NB4 (cell line): ENCODE measurements at regions not wholly inside any gene's neighbourhood (a gene's known extent, or its start where the extent isn't known, plus 50 kb on each side); places are given as distances from the start of the nearest gene placed in this dataset.
"Not testable (repeated sequence)": the region's sequence is repeated elsewhere in the genome, so short reads cannot be mapped to it uniquely, and the experiment has no call there.

Source experiments
- DNase-seq: peaks from one replicate; pipeline ENCODE4 v3.0.0; 2010; ENCODE audit warnings: low read depth
- H3K4me3 ChIP-seq: one replicate; pipeline ENCODE4 v1.5.1; 2011; ENCODE audit warnings: mild to moderate bottlenecking, low read depth, low read length, moderate library complexity
- CTCF ChIP-seq: IDR thresholded peaks from one replicate; pipeline ENCODE4 v1.5.1; 2012; ENCODE audit warnings: low read depth, low read length
- MAX ChIP-seq: IDR thresholded peaks from 2 replicates; pipeline ENCODE4 v1.6.1; 2011; ENCODE audit warnings: low read depth, low read length
- MYC ChIP-seq: IDR thresholded peaks from 2 replicates; pipeline ENCODE4 v1.6.1; 2011; ENCODE audit warnings: low read depth, low read length
- POLR2A ChIP-seq: IDR thresholded peaks from 2 replicates; pipeline ENCODE4 v1.6.1; 2011; ENCODE audit warnings: mild to moderate bottlenecking; ENCODE audit not compliant: insufficient read length; ENCODE audit errors: extremely low read depth

DNA sequence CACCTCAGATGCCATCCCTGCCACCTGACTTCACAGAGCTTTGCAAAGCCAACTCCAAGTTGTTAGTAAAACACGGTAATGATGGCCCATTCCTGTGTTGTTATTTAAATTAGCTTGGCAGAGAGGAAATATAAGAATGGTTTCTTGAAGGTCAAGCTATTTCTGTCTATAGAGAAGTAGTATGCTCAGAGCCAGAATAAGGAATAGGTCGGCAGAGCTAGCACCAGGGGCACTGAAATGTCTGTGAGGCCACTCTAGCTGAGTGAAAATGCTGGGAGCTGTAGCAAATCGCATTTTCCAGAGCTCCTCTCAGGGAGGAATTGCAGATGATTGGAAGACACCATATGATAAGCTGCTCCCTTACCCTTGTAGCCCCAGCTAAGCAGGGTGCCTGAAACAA, 615.4 kb upstream of the NR3C2 start:
- TF ChIP-seq MYC: no peak
- no peak for TF ChIP-seq MAX
- no peak for TF ChIP-seq CTCF
- no peak for TF ChIP-seq POLR2A

DNA sequence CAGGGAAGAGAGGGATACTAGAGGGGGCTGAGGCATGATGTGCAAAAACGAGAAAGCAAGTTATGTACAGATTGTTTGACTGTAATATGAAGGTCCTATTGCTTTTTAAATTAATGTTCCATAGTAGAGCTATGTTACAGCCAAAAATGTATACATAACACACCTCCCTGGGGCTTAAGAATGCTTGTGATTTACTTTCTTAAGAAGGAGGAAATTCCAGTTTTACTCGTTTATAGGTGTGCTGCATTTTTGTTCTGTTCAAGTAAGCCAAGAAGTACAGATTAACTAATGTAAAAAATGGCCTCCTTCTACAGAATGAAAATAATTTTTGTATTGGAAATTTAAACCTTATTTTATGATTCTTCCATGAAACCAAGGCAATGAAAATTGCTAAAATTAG, 614.4 kb upstream of the NR3C2 start:
- DNase-seq: no peak
- TF ChIP-seq MYC: no peak
- no peak for TF ChIP-seq POLR2A
- TF ChIP-seq CTCF: no peak
- no peak for TF ChIP-seq MAX
- H3K4me3 ChIP-seq: no peak overlapping the region

More for the DNA sequence above, 615.4 kb upstream of the NR3C2 start:
- no peak for DNase-seq
- H3K4me3 ChIP-seq: no peak overlapping the region

- H3K4me3 ChIP-seq: no peak overlapping the region
- no peak for TF ChIP-seq MAX
- no peak for DNase-seq
These were observed 613.4 kb upstream of the NR3C2 start for GRCh38 chr4:149055624-149056023.

GRCh38 chr4:149050840-149051239, 608.6 kb upstream of the NR3C2 start:
- no peak overlapping the region for H3K4me3 ChIP-seq
- TF ChIP-seq MAX: no peak
- DNase-seq: no peak

DNA sequence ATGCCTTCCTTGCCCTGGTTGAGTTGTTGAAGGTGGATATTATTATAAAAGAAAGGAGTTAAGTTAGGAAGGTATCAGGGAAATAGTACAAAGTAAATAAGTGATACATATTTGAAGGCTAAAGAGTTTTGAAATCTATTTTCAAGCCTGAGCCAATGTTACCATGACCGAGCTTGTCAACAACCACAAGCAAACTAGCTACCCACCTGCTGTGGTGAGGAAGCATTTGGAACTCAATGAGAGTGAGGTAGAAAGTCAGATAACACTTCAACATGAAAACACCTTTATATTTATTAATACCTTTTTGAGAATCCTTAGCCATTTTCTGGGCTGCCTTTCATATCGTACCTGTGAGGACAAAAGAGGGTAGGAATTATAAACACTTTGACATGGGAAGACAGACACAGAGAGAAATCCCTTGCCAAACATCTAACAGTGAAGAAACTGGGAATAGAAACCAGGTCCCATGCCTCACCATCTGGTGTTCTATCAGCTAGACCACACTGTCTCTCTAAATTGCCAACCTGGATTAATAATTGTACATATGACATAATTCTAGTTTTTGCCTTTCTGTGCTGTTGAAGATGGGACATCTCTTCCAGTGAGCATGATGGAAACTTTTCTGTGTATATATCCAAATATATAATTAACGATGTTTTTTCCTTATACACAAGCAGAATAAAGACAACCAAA, 606.4 kb upstream of the NR3C2 start:
- H3K4me3 ChIP-seq: no peak overlapping the region
- TF ChIP-seq MYC (no peak), CTCF (no peak), MAX (no peak), POLR2A (no peak)
- DNase-seq: no peak

DNA sequence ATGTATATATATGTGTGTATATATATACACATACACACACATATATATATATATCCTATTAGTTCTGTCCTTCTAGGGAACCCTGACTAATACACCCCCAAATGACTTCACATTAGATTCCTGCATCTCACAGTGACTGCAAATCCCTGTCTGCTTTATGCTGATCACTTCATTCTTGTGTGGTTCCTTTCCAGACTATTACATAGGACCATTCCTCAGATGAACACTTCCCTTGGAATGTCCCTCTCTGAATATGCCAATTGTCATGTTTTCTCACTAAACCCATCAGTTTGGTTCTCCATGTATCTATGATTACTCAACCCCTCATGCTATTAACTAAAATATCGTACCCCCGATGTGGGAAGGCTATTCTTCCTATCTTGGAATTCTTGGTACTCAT, 605.2 kb upstream of the NR3C2 start:
- DNase-seq: no peak
- no peak overlapping the region for H3K4me3 ChIP-seq
- TF ChIP-seq MAX: no peak
- no peak for TF ChIP-seq CTCF
- no peak for TF ChIP-seq POLR2A
- no peak for TF ChIP-seq MYC

DNA sequence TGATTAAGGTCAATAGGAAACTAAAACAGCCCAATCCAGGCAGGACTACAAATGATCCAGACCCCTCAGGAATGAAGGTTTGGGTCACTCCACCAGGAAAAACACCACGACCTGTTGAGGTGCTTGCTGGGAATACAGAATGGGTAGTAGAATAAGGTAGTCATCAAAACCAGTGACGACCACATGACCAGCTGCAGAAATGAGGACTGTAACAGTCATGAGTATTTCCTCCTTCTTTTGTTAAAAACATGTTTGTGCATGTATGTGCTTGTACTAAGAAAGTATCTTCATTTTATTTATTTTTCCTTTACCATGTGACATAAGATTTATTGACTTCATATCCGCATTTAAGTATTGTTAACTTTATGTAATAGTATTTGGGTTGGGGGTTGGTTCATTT, 603.5 kb upstream of the NR3C2 start:
- H3K4me3 ChIP-seq: no peak overlapping the region
- TF ChIP-seq MYC (no peak), CTCF (no peak), POLR2A (no peak), MAX (no peak)
- DNase-seq: no peak

GRCh38 chr4:149039786-149040185, 597.6 kb upstream of the NR3C2 start:
- not testable (repeated sequence) for DNase-seq, H3K4me3 ChIP-seq
